GM21528 (cell line): ENCODE measurements at regions not wholly inside any gene's neighbourhood (a gene's known extent, or its start where the extent isn't known, plus 50 kb on each side); places are given as distances from the start of the nearest gene placed in this dataset.

Experiments
- ATAC-seq: cut with Tn5 transposase; IDR thresholded peaks from one replicate; pipeline ENCODE4 v1.9.1; 2021; ENCODE audit warnings: mild to moderate bottlenecking, moderate library complexity; ENCODE audit not compliant: unreplicated experiment, low FRiP score

DNA sequence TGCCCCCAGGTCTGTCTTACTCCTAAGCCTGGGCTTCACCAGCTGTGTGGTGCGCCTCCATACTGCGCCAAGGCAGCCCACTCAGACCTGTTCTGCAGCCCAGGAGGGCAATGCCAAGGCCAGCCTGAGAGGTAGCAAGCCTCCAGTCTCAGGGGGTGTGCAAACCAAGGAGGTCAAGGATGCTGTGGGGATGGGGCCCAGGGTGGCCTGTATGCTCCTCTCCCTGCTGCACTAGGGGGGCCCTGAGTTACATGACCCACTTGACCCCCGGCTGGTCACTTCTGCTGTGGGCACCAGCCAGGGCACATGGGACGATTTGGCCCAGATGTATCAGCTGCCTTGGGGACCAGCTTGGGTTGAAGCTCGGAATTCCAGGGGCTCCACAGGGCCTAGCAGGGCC is 70.0 kb upstream of the SLC6A6 start:
- ATAC-seq, result no peak

DNA sequence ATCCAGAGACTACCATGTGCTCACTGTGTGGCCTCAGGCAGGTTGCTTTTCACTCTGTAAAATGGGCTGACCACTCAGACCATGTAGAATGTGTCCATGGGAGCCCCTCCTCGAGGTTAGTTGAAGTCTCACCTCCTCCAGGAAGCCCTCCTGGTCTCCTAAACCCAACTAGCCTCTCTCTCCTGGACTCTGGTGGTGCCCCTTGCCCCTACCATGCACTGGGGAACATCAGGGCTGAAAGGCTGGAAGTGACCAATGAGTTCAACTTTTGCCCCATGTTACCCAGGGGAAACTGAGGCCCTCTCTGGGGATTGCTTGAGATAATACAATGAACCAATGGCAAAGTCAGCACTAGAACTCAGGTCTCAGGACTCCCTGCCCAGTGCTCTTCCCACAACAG is 69.2 kb upstream of the SLC6A6 start:
- no peak for ATAC-seq

DNA sequence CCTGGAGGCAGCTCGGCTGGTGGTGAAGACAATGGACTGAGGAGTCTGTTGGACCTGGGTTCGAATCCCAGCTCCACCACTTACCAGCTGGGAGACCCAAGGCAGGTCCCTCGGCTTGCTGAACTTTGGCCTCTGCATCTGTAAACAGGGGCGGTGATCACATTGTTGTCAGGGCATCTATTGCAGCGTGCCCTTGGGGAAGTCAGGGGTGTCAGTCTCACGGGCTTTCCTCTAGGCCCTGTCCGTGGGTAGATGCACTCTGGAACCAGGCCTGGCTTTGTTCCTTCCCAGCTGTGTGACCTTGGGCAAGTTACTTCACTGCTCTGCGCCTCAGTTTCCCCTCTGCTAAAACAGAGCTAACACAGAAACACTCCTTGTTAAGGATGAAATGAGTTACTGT is 68.8 kb upstream of the SLC6A6 start:
- ATAC-seq, result no peak

DNA sequence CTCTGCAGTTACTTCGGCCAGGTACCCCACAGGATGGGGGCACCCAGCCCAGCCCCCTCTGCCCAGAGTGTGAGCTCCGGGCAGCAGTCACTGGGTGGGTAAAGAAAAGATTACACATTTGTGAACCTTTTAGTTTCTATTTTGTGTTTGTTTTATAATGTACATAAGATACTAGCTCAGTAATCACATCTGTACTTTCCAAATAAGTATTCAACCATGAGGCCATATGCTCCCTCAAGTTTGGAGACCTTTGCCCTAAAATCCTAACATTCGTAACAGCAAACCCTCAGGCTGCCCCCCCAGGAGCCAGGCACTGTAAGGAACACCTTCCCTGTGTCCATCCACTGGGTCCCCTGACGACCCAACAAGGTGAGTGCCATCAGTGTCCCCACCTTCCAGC is 68.3 kb upstream of the SLC6A6 start:
- ATAC-seq, result no peak

GRCh38 chr3:14334936-14335335 is 67.5 kb upstream of the SLC6A6 start:
- ATAC-seq, result no peak

GRCh38 chr3:14335774-14336748 is 66.3 kb upstream of the SLC6A6 start:
- ATAC-seq, result no peak

DNA sequence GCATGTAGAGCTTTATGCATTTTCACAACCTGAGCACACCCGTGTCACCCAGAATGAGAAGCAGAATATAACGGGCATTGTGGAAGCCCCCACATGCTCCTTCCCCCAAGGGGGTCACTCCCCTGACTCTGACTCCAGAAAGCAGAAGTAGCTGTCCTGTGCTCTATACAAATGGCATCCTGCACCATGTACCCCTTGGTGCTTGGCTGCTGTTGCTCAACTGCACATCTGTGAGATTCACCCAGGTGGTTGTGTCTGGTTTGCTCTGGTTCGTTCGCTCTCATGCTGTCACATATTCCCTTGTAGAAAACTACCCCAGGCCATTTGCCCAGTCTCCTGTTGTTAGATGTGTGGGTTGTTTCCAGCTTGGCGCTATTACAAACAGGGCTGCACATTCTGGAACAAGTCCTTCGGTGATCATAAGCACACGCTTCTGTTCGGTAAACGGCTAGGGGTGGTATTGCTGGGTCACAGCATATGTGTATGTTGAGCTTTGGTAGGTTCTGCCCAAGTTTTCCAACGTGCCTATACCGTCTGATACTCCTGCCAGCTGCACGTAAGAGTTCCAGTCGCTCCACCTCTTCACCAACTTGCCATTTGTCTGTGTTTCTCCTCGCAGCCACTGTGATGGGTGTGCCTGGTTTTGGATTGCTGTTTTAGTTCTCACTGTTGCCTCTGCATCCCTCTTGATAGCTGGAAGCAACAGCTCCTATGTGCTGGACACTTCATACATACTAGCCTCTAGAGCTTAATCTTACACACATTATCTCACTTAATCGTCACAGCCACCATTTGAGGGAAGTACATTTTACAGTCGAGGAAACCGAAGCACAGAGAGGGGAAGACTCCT is 65.4 kb upstream of the SLC6A6 start:
- ATAC-seq, result no peak

DNA sequence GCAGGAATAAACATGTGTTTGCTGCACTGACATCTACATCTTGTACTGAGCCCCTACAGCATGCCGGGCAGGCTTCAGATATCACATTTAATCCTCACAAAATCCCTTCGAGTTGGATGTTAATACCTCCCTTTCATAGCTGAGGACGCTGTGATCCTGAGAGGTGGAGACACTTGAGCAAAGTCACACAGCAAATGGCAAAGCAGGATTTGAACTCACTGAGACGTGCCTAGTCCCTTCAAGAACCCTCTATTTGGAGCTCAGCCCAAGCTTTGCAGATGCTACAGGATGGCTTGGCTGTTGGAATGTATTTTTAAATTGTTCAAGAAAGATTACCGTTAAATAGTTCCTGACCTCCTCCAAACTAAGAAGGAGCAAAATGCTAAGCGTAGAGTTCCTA is 64.6 kb upstream of the SLC6A6 start:
- no peak for ATAC-seq

GRCh38 chr3:14338242-14338641 is 64.2 kb upstream of the SLC6A6 start:
- ATAC-seq, result no peak

DNA sequence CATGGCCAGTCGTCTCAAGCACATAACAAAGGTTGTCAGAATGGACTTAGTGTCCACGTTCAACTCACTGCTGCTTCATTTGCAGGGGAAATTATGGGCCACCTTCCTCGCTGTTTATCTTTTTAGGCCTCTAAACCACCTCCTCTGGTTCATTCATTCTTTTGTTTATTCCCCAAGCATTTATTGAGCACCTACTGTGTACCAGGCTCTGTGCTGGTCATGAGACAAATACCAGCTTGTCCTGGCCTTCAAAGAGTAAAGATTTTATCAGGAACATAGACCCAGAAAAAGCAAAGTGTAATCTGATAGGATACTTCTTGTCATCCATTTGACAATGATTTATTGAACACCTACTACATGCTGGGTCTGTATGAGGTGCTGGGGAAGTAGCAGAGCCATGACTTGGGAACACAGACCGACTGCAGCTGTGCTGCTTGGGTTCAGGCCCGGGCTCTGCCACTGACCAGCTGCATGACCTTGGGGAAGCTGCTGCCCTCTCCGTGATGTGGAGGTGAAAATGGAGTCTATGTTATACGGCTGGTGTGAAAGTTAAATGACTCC is 63.4 kb upstream of the SLC6A6 start:
- ATAC-seq, result no peak

DNA sequence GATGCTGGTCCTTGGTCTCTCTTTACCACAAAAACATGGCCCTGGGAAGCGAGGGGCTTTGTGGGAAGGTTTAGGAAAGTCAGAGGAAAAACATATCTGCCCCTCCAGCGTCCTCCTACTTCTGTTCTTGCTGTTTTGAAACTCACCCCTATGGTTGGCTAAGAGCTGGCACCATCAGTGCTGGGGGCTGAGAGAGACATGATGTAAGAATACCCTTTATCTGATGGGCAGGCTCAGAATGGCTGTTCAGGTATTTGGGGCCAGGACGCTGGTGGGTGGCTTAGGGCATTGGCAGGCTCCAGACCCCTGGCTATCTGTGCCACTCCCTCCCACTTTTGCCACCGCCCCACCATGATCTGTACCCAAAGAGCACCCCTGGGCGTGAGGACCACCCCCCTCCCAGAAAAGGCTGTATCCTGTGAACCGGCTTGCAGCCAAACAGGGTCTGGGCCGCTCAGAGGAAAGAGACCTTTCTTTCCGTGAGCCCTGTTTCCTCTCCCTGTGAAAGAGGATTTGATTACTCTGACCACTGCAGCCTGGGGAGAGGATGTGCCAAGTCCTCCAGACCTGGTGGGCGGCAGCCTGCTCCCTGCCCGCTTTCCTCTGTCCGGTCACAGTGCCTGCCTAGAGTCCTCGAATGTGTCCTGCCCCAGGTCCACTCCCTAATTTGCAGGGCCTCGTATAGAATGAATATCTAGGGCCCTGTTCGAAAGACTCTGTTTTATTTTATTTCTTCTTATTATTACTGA is 61.3 kb upstream of the SLC6A6 start:
- ATAC-seq, result no peak

GRCh38 chr3:14343338-14344112 is 58.9 kb upstream of the SLC6A6 start:
- no peak for ATAC-seq

GRCh38 chr3:14344351-14344750 is 58.1 kb upstream of the SLC6A6 start:
- no peak for ATAC-seq

DNA sequence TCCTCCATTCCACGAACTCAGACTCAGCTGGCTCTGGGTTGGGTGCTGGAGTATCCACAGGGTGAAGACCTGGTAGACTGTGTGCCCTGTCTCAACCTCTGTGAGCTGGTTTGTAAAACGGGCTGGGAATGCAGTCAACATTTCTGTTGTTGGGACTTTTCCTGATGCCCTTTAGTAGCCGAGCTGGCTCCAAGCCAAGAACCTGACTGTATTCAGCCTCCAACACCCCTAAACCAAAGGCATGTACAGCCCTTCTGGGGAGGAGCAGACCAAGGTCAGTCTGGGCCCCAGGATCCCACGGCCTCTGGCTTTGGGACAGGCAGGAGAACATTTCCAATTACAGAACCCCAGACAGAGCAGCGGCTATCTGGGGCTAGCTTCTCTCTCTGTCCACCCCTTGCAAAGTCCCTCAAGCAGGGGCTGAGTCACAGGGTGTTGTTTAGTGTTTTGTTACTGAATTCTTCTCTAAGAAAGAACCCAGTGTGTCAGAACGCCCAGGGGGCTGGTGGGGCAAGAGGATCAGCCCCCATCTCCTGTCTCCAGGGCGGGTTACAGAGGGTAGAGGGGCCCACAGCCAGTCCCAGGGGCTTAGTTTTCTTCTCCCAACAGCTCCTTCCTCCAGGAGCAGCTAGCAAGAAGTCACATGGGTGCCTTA is 56.8 kb upstream of the SLC6A6 start:
- ATAC-seq, result no peak

DNA sequence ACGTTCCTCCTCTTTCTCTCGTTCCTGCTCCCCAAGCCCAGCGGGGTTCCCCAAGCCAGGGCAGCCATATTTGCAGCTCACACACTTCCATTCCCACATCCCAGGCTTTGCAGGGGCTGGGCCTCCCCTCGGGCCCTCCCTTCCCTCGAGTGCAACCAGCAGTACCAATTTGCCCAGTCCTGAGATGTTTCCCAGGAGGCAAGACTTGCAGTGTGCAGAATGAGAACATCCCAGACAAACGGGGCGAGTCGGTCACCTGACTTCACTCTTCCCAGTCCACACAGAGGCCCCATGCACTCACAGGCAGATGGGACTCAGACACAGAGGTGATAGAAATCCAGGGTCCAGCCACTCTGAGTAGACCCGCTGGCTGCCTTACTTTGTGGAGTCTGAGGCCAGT is 56.2 kb upstream of the SLC6A6 start:
- no peak for ATAC-seq

DNA sequence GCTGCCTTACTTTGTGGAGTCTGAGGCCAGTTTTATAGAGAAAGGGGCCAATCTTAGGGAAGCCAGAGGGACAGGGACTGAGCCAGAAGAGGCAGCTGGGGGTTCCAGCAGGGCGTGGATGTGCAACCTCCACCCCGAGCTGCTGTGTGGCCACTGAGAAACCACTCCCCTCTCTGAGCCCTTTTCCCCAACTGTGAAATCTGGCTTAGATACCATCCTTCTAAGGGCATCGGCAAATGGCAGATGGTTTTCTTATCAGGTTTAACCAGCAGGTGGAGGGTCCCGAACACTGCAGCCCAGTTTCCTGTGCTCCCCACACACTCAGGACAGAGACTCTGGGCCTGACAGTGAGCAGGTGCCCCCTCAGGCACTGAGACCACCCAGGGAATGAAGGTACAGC is 55.8 kb upstream of the SLC6A6 start:
- no peak for ATAC-seq

GRCh38 chr3:14347110-14347509 is 55.3 kb upstream of the SLC6A6 start:
- ATAC-seq, result no peak

DNA sequence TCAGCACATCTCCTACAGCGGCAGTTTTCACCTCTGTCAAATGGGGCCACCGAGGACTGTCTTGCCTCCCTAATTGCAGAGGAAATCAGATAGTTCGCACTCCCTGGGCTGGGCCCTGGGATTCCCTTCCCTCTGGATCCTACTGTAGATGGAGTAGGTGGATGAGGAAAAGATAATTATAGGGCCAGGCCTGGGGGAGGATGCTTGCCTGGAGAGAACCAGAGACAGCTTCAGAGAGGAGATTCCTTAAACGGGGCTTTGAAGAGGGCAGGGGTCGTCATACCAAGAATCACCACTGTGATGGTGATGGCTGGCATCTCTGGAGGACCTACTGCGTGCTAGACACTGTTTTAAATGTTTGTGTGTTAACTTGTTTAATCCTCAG is 50.8 kb upstream of the SLC6A6 start:
- ATAC-seq, result no peak

- no peak for ATAC-seq
Measured at GRCh38 chr3:14352002-14352627, 50.3 kb upstream of the SLC6A6 start.
